HepG2 (cell line): ENCODE measurements at regions not wholly inside any gene's neighbourhood (a gene's known extent, or its start where the extent isn't known, plus 50 kb on each side); places are given as distances from the start of the nearest gene placed in this dataset.

Experiments
- ATAC-seq: fragments of 200-7000 bp; cut with Tn5 transposase; 3 replicates; pipeline ENCODE4 v1.9.1; 2020; ENCODE audit warnings: mild to moderate bottlenecking, moderate library complexity
- BruUV-seq: library from RNA; stranded (reverse); fragments of 400-500 nt; replicated peaks from 2 replicates; lab custom pipeline; 2021; lab: Mats Ljungman, UMichigan
- CTCF ChIA-PET: fragments of 300-600 bp; formaldehyde crosslinking; extraction: SDS; loops from one replicate; lab custom pipeline; 2021; ENCODE audit warnings: low total read pairs, inconsistent platforms, low intra/inter-chr PET ratio; lab: Yijun Ruan, JAX
- POLR2A ChIA-PET: fragments of 350-600 bp; sonication (Branson Sonifier 250); formaldehyde crosslinking; loops from one replicate; lab custom pipeline; 2020; ENCODE audit warnings: antibody characterized with exemption, inconsistent platforms; lab: Yijun Ruan, JAX
- DNase-seq: peaks from one replicate; pipeline ENCODE4 v3.0.0-alpha.2; 2015; ENCODE audit warnings: low spot score
- FAIRE-seq: peaks from 3 replicates; lab custom pipeline; 2011; peaks lifted over from hg19 to GRCh38; lab: Jason Lieb, UNC
- H2AFZ ChIP-seq: one replicate; pipeline ENCODE4 v1.6.1; 2011; ENCODE audit warnings: low read length, inconsistent platforms
- H3K27ac ChIP-seq: fragments of 300-600 bp; 3 replicates; pipeline ENCODE4 v1.8.0; 2011; ENCODE audit warnings: mixed run types, mild to moderate bottlenecking, mixed read lengths, low read length, inconsistent platforms; ENCODE audit not compliant: insufficient read depth; ENCODE audit errors: extremely low read length
- H3K27me3 ChIP-seq, 2 experiments: fragments of 200-600 bp in 1 of 2; 2 replicates in 1 of 2; 3 replicates in 1 of 2; pipeline versions ENCODE4 v1.6.0 to v1.8.0; 2011; ENCODE audit warnings: low read length in 2 of 2, mild to moderate bottlenecking in 2 of 2, moderate library complexity in 2 of 2, inconsistent platforms in 1 of 2; ENCODE audit not compliant: insufficient read depth in 2 of 2, control insufficient read depth in 1 of 2
- H3K36me3 ChIP-seq, 2 experiments: fragments of 200-600 bp in 1 of 2; replicated peaks in 1 of 2; 2 replicates in 1 of 2; 3 replicates in 1 of 2; pipeline versions ENCODE4 v1.5.1 to v1.8.0; 2011; ENCODE audit warnings: low read length in 2 of 2, inconsistent platforms in 1 of 2; ENCODE audit not compliant: insufficient read depth in 2 of 2, control insufficient read depth in 1 of 2
- H3K4me1 ChIP-seq: 2 replicates; pipeline ENCODE4 v1.5.1; 2012; ENCODE audit warnings: low read length, inconsistent platforms; ENCODE audit not compliant: insufficient read depth
- H3K4me2 ChIP-seq: 2 replicates; pipeline ENCODE4 v1.6.0; 2011; ENCODE audit warnings: low read depth, low read length, inconsistent platforms
- H3K4me3 ChIP-seq, 3 experiments: fragments of 200-600 bp in 1 of 3; sonication (generic), shearing (Covaris generic) in 1 of 3; replicated peaks in 1 of 3; 2 replicates each; pipeline ENCODE4 v1.5.1; 2011 to 2016; ENCODE audit warnings: low read length in 3 of 3, inconsistent platforms in 2 of 3, low read depth in 2 of 3, mild to moderate bottlenecking in 2 of 3, control low read depth in 1 of 3, mixed read lengths in 1 of 3; ENCODE audit not compliant: insufficient read depth in 1 of 3
- H3K79me2 ChIP-seq: one replicate; pipeline ENCODE4 v1.6.1; 2011; ENCODE audit warnings: low read length, inconsistent platforms; ENCODE audit not compliant: insufficient read depth
- H3K9ac ChIP-seq: 2 replicates; pipeline ENCODE4 v1.6.0; 2011; ENCODE audit warnings: mild to moderate bottlenecking, low read depth, low read length, inconsistent platforms; ENCODE audit not compliant: insufficient read depth
- H3K9me3 ChIP-seq: 2 replicates; pipeline ENCODE4 v1.5.1; 2012; ENCODE audit warnings: mild to moderate bottlenecking, low read length
- H4K20me1 ChIP-seq: 2 replicates; pipeline ENCODE4 v1.6.0; 2011; ENCODE audit warnings: inconsistent platforms, mild to moderate bottlenecking, low read length, moderate library complexity; ENCODE audit not compliant: insufficient read depth
- HHEX ChIP-seq: IDR thresholded peaks from 2 replicates; pipeline ENCODE4 v1.6.1; 2016; ENCODE audit warnings: control low read depth
- MTERF4 ChIP-seq: sonication (generic); formaldehyde crosslinking; IDR thresholded peaks from 2 replicates; pipeline ENCODE4 v1.8.0; 2023; ENCODE audit warnings: mild to moderate bottlenecking, missing genetic modification reagents
- POLR2G ChIP-seq: fragments of 200-400 bp; formaldehyde crosslinking; IDR thresholded peaks from 2 replicates; pipeline ENCODE4 v1.6.1; 2018; ENCODE audit warnings: mild to moderate bottlenecking, low read depth, low read length, moderate library complexity
- ZNF317 ChIP-seq: sonication (generic); formaldehyde crosslinking; IDR thresholded peaks from 2 replicates; pipeline ENCODE4 v1.5.0; 2020; ENCODE audit warnings: mild to moderate bottlenecking, missing genetic modification reagents
- ZNF432 ChIP-seq: sonication (generic); formaldehyde crosslinking; IDR thresholded peaks from 2 replicates; pipeline ENCODE4 v1.5.0; 2020; ENCODE audit warnings: missing genetic modification reagents, mild to moderate bottlenecking, borderline replicate concordance
- ZNF468 ChIP-seq: sonication (generic); formaldehyde crosslinking; IDR thresholded peaks from 2 replicates; pipeline ENCODE4 v1.8.0; 2022; ENCODE audit warnings: mild to moderate bottlenecking, moderate library complexity, missing genetic modification reagents
- WGBS: methylation state at CpG from one replicate; pipeline ENCODE4 v1.1.6; 2017; ENCODE audit warnings: low lambda C conversion rate; 5-methylcytosine and 5-hydroxymethylcytosine counted together
- in situ Hi-C: cut with HindIII; loops from 2 replicates; pipeline ENCODE4 v1.10.0; 2017; ENCODE audit warnings: low pct_unique_long_range_greater_than_20kb; ENCODE audit not compliant: extremely low pct_ligation_motif_present
- intact Hi-C: fragments of 100-400 bp; cut with micrococcal nuclease; formaldehyde crosslinking; loops from one replicate; pipeline ENCODE4 v1.10.0; 2022; ENCODE audit not compliant: unreplicated experiment

GRCh38 chr19:42652021-42652420 lies 57.3 kb upstream of the CEACAM8 start:
- H3K27ac ChIP-seq = no peak overlapping the region
- no peak overlapping the region for H3K4me3 ChIP-seq
- H3K9ac ChIP-seq = no peak overlapping the region
- BruUV-seq = no TSS peak
- no peak for DNase-seq
- H3K4me1 ChIP-seq = no peaks in the 10 kb centered on the region
- H3K79me2 ChIP-seq = no peaks in the 10 kb centered on the region
- in situ Hi-C loops (no loop called here), intact Hi-C loops (no loop called here)
- POLR2A ChIA-PET = no interaction called here
- CTCF ChIA-PET = no interaction called here
- no peak for FAIRE-seq
- WGBS = 10% methylated on average over 8 of the region's 8 CpGs
- no peak overlapping the region for H2AFZ ChIP-seq
- TF ChIP-seq ZNF432 (CRISPR knock-in tag) = no peak
- TF ChIP-seq ZNF317 = peak; percentile 87
- no peak for TF ChIP-seq MTERF4 (CRISPR knock-in tag)
- no peak for TF ChIP-seq ZNF468 (CRISPR knock-in tag)
- TF ChIP-seq POLR2G = no peak
- TF ChIP-seq HHEX = no peak
- no peaks in the 10 kb centered on the region for H4K20me1 ChIP-seq
- no peaks in the 10 kb centered on the region for H3K36me3 ChIP-seq
- H3K9me3 ChIP-seq = no peaks in the 10 kb centered on the region
- peaks cover 0 to 1% of the 10 kb centered on the region in 2 experiments; a peak in 1 of 5 replicates for H3K27me3 ChIP-seq
- no peak overlapping the region for H3K4me2 ChIP-seq
- no peak for ATAC-seq
